Glutamatergic neuron (in vitro differentiated cells): ENCODE measurements at regions not wholly inside any gene's neighbourhood (a gene's known extent, or its start where the extent isn't known, plus 50 kb on each side); places are given as distances from the start of the nearest gene placed in this dataset.

Experiments used
- DNase-seq: peaks from one replicate; pipeline ENCODE4 v3.0.0; 2022
- H3K27ac Mint-ChIP-seq: one replicate; pipeline ENCODE4 v1.8.0; 2020; ENCODE audit warnings: mild to moderate bottlenecking, mixed read lengths, inconsistent platforms; ENCODE audit not compliant: unreplicated experiment
- H3K27me3 Mint-ChIP-seq: one replicate; pipeline ENCODE4 v1.8.0; 2020; ENCODE audit warnings: mild to moderate bottlenecking, moderate library complexity, mixed read lengths, inconsistent platforms; ENCODE audit not compliant: unreplicated experiment
- H3K36me3 Mint-ChIP-seq: one replicate; pipeline ENCODE4 v1.8.0; 2020; ENCODE audit warnings: mild to moderate bottlenecking, mixed read lengths, inconsistent platforms; ENCODE audit not compliant: unreplicated experiment
- H3K4me1 Mint-ChIP-seq: one replicate; pipeline ENCODE4 v1.8.0; 2020; ENCODE audit warnings: mild to moderate bottlenecking, low read depth, mixed read lengths, inconsistent platforms; ENCODE audit not compliant: unreplicated experiment
- H3K4me3 Mint-ChIP-seq: one replicate; pipeline ENCODE4 v1.8.0; 2020; ENCODE audit warnings: mild to moderate bottlenecking, mixed read lengths, inconsistent platforms; ENCODE audit not compliant: unreplicated experiment
- H3K9me3 Mint-ChIP-seq: one replicate; pipeline ENCODE4 v1.8.0; 2020; ENCODE audit warnings: mild to moderate bottlenecking, moderate library complexity, mixed read lengths, inconsistent platforms; ENCODE audit not compliant: unreplicated experiment
- CTCF ChIP-seq: fragments of 200-600 bp; sonication (generic); IDR thresholded peaks from one replicate; pipeline ENCODE4 v1.5.0; 2021; ENCODE audit not compliant: partially characterized antibody, unreplicated experiment

GRCh38 chr6:82085701-82086100, 161.8 kb downstream of the IBTK start:
- Mint-ChIP-seq H3K4me1 (peaks cover 6% of the 10 kb centered on the region), H3K27me3 (no peaks in the 10 kb centered on the region), H3K9me3 (peaks cover 1% of the 10 kb centered on the region), H3K27ac (no peak overlapping the region), H3K36me3 (no peaks in the 10 kb centered on the region), H3K4me3 (no peak overlapping the region)
- no peak for TF ChIP-seq CTCF
- no peak for DNase-seq

- H3K9me3 Mint-ChIP-seq: peaks cover 1% of the 10 kb centered on the region
- no peak overlapping the region for H3K27ac Mint-ChIP-seq
- H3K4me1 Mint-ChIP-seq: peaks cover 5% of the 10 kb centered on the region
- no peaks in the 10 kb centered on the region for H3K27me3 Mint-ChIP-seq
- no peak overlapping the region for H3K4me3 Mint-ChIP-seq
- no peak for DNase-seq
- no peaks in the 10 kb centered on the region for H3K36me3 Mint-ChIP-seq
- no peak for TF ChIP-seq CTCF
These were observed 163.1 kb downstream of the IBTK start for GRCh38 chr6:82084324-82084920.

- Mint-ChIP-seq H3K27me3 (no peaks in the 10 kb centered on the region), H3K4me3 (no peak overlapping the region), H3K27ac (no peak overlapping the region), H3K9me3 (peaks cover 1% of the 10 kb centered on the region), H3K4me1 (no peaks in the 10 kb centered on the region), H3K36me3 (no peaks in the 10 kb centered on the region)
- no peak for TF ChIP-seq CTCF
- DNase-seq: no peak
These were observed 163.9 kb downstream of the IBTK start for GRCh38 chr6:82083646-82084045.

- no peaks in the 10 kb centered on the region for H3K36me3 Mint-ChIP-seq
- no peak overlapping the region for H3K27ac Mint-ChIP-seq
- TF ChIP-seq CTCF: no peak
- H3K27me3 Mint-ChIP-seq: peaks cover 3% of the 10 kb centered on the region
- DNase-seq: no peak
- no peaks in the 10 kb centered on the region for H3K9me3 Mint-ChIP-seq
- H3K4me3 Mint-ChIP-seq: no peak overlapping the region
- H3K4me1 Mint-ChIP-seq: no peaks in the 10 kb centered on the region
These were observed 166.8 kb downstream of the IBTK start for GRCh38 chr6:82080767-82081166.

- Mint-ChIP-seq H3K27me3 (peaks cover 3% of the 10 kb centered on the region), H3K27ac (no peak overlapping the region), H3K9me3 (no peaks in the 10 kb centered on the region), H3K36me3 (no peaks in the 10 kb centered on the region), H3K4me3 (no peak overlapping the region), H3K4me1 (peaks cover 4% of the 10 kb centered on the region)
- no peak for DNase-seq
- no peak for TF ChIP-seq CTCF
These were observed 169.1 kb downstream of the IBTK start for GRCh38 chr6:82078286-82078908.
